ENCODE measurements at regions not wholly inside any gene's neighbourhood (a gene's known extent, or its start where the extent isn't known, plus 50 kb on each side); places are given as distances from the start of the nearest gene placed in this dataset.

GRCh38 chr11:109086931-109087330 lies 335.1 kb upstream of the C11orf87 start:
- TF ChIP-seq BHLHE40 (IDR thresholded peaks at IDR 0.05; ENCODE audit: borderline replicate concordance) (no peak), FOXM1 (IDR thresholded peaks at IDR 0.05; ENCODE audit: borderline replicate concordance) (no peak), SP1 (IDR thresholded peaks at IDR 0.05) (no peak), FOXK2 (IDR thresholded peaks at IDR 0.05) (no peak), FOXA1 (IDR thresholded peaks at IDR 0.05) (no peak), L3MBTL2 (conservative IDR thresholded peaks at IDR 0.05) (no peak), LEF1 (IDR thresholded peaks at IDR 0.05; ENCODE audit: borderline replicate concordance) (no peak), SUZ12 (IDR thresholded peaks at IDR 0.05) (no peak)
